ENCODE measurements at regions not wholly inside any gene's neighbourhood (a gene's known extent, or its start where the extent isn't known, plus 50 kb on each side); places are given as distances from the start of the nearest gene placed in this dataset.

- Mint-ChIP-seq H3K9me3 (no peaks in the 10 kb centered on the region), H3K4me1 (peaks cover 4% of the 10 kb centered on the region; the same call in 1 of the 3 replicates), H3K36me3 (ENCODE audit: low read depth) (no peaks in the 10 kb centered on the region), H3K27me3 (ENCODE audit: insufficient read depth, low read depth, poor library complexity) (no peaks in the 10 kb centered on the region), H3K27ac (no peak overlapping the region), H3K4me3 (no peak overlapping the region)
- Histone ChIP-seq H2AFZ (no peak overlapping the region), H4K20me1 (replicated peaks; ENCODE audit: insufficient read depth) (no peaks in the 10 kb centered on the region), H3K79me2 (replicated peaks; ENCODE audit: insufficient read depth) (no peaks in the 10 kb centered on the region), H3K27ac (ENCODE audit: low read depth) (no peak overlapping the region), H3F3A (replicated peaks; ENCODE audit: low read depth) (no peaks in the 10 kb centered on the region), H3K4me2 (no peak overlapping the region), H3K4me3 (no peak overlapping the region), H3K27me3 (ENCODE audit: insufficient read depth) (no peaks in the 10 kb centered on the region), H3K9me2 (ENCODE audit: insufficient read depth) (no peaks in the 10 kb centered on the region), H3K36me3 (ENCODE audit: insufficient read depth) (no peaks in the 10 kb centered on the region), H3K4me1 (ENCODE audit: insufficient read depth) (no peaks in the 10 kb centered on the region)
- ATAC-seq (no peak), DNase-seq (ENCODE audit: low spot score) (no peak)
- no peak for TF ChIP-seq JUNB (IDR thresholded peaks at IDR 0.05; ENCODE audit: unreplicated experiment)
- TF ChIP-seq NANOG (IDR thresholded peaks at IDR 0.05; ENCODE audit: borderline replicate concordance), result no peak
- TF ChIP-seq EZH2phosphoT487 (IDR thresholded peaks at IDR 0.05; ENCODE audit: unreplicated experiment), result no peak
- TF ChIP-seq ZNF114 (CRISPR knock-in tag; IDR thresholded peaks at IDR 0.05), result no peak
- no peak for TF ChIP-seq EZH2 (IDR thresholded peaks at IDR 0.05; ENCODE audit: low read depth, unreplicated experiment)
- TF ChIP-seq ZNF331 (CRISPR knock-in tag; IDR thresholded peaks at IDR 0.05; ENCODE audit: low read depth), result no peak
- TF ChIP-seq CREB1 (CRISPR knock-in tag; IDR thresholded peaks at IDR 0.05; ENCODE audit: low read depth), result no peak
- TF ChIP-seq STAT1 (IDR thresholded peaks at IDR 0.05; ENCODE audit: unreplicated experiment), result no peak
- TF ChIP-seq POLR2AphosphoS5 (IDR thresholded peaks at IDR 0.05; ENCODE audit: low read depth), result no peak
- TF ChIP-seq, protein P1, sequence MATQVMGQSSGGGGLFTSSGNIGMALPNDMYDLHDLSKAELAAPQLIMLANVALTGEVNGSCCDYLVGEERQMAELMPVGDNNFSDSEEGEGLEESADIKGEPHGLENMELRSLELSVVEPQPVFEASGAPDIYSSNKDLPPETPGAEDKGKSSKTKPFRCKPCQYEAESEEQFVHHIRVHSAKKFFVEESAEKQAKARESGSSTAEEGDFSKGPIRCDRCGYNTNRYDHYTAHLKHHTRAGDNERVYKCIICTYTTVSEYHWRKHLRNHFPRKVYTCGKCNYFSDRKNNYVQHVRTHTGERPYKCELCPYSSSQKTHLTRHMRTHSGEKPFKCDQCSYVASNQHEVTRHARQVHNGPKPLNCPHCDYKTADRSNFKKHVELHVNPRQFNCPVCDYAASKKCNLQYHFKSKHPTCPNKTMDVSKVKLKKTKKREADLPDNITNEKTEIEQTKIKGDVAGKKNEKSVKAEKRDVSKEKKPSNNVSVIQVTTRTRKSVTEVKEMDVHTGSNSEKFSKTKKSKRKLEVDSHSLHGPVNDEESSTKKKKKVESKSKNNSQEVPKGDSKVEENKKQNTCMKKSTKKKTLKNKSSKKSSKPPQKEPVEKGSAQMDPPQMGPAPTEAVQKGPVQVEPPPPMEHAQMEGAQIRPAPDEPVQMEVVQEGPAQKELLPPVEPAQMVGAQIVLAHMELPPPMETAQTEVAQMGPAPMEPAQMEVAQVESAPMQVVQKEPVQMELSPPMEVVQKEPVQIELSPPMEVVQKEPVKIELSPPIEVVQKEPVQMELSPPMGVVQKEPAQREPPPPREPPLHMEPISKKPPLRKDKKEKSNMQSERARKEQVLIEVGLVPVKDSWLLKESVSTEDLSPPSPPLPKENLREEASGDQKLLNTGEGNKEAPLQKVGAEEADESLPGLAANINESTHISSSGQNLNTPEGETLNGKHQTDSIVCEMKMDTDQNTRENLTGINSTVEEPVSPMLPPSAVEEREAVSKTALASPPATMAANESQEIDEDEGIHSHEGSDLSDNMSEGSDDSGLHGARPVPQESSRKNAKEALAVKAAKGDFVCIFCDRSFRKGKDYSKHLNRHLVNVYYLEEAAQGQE (IDR thresholded peaks at IDR 0.05; ENCODE audit: unreplicated experiment), result no peak
- TF ChIP-seq, protein P2, sequence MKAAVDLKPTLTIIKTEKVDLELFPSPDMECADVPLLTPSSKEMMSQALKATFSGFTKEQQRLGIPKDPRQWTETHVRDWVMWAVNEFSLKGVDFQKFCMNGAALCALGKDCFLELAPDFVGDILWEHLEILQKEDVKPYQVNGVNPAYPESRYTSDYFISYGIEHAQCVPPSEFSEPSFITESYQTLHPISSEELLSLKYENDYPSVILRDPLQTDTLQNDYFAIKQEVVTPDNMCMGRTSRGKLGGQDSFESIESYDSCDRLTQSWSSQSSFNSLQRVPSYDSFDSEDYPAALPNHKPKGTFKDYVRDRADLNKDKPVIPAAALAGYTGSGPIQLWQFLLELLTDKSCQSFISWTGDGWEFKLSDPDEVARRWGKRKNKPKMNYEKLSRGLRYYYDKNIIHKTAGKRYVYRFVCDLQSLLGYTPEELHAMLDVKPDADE (IDR thresholded peaks at IDR 0.05), result no peak
- TF ChIP-seq, protein P3, sequence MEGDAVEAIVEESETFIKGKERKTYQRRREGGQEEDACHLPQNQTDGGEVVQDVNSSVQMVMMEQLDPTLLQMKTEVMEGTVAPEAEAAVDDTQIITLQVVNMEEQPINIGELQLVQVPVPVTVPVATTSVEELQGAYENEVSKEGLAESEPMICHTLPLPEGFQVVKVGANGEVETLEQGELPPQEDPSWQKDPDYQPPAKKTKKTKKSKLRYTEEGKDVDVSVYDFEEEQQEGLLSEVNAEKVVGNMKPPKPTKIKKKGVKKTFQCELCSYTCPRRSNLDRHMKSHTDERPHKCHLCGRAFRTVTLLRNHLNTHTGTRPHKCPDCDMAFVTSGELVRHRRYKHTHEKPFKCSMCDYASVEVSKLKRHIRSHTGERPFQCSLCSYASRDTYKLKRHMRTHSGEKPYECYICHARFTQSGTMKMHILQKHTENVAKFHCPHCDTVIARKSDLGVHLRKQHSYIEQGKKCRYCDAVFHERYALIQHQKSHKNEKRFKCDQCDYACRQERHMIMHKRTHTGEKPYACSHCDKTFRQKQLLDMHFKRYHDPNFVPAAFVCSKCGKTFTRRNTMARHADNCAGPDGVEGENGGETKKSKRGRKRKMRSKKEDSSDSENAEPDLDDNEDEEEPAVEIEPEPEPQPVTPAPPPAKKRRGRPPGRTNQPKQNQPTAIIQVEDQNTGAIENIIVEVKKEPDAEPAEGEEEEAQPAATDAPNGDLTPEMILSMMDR (conservative IDR thresholded peaks at IDR 0.05; ENCODE audit: low read depth in 2 of 2), result no peak
- TF ChIP-seq ZNF462 (CRISPR knock-in tag; IDR thresholded peaks at IDR 0.05), result no peak
Observed at GRCh38 chr13:65529541-65529940, 1700.6 kb downstream of the PCDH9 start.

Measured in GM23338 (cell line).